ENCODE measurements at regions not wholly inside any gene's neighbourhood (a gene's known extent, or its start where the extent isn't known, plus 50 kb on each side); places are given as distances from the start of the nearest gene placed in this dataset.

DNA sequence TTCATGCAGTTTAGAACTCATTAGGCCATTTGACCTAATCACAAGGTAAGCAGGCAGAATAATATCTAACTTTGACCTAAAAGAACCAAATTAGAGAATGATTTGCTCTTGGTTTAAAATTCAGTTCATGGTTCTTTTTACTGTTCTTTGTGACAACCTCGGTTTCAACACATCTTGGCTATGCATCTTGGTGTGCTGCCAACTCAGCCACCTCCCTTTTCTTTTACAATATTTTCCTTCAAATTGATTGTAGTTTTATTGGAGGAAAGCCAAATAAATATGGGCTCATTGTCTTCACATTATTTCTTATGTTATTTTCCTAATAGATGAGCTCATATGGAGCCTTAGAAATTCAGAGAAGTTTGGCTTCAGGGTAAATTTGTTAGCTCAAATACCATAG is 338.3 kb downstream of the SIPA1L2 start:
- Mint-ChIP-seq H3K4me3 (no peak overlapping the region), H3K9me3 (no peaks in the 10 kb centered on the region), H3K27me3 (no peaks in the 10 kb centered on the region), H3K4me1 (ENCODE audit: unreplicated experiment) (peaks cover 11% of the 10 kb centered on the region), H3K36me3 (no peaks in the 10 kb centered on the region), H3K27ac (peak overlapping the region; percentile 4)
- no peak for TF ChIP-seq CTCF (conservative IDR thresholded peaks at IDR 0.05)
- DNase-seq (ENCODE audit: extremely low spot score, unreplicated experiment): no peak

- H3K27ac Mint-ChIP-seq: peak overlapping the region; percentile 4
- no peak for TF ChIP-seq CTCF (conservative IDR thresholded peaks at IDR 0.05)
- no peak overlapping the region for H3K4me3 Mint-ChIP-seq
- H3K9me3 Mint-ChIP-seq: no peaks in the 10 kb centered on the region
- no peak for DNase-seq (ENCODE audit: extremely low spot score, unreplicated experiment)
- no peaks in the 10 kb centered on the region for H3K36me3 Mint-ChIP-seq
- H3K4me1 Mint-ChIP-seq (ENCODE audit: unreplicated experiment): peaks cover 11% of the 10 kb centered on the region
- H3K27me3 Mint-ChIP-seq: no peaks in the 10 kb centered on the region
Observed at GRCh38 chr1:232291261-232291660, 338.7 kb downstream of the SIPA1L2 start.

- no peak for TF ChIP-seq CTCF (conservative IDR thresholded peaks at IDR 0.05)
- H3K36me3 Mint-ChIP-seq: no peaks in the 10 kb centered on the region
- DNase-seq (ENCODE audit: extremely low spot score, unreplicated experiment): no peak
- no peak overlapping the region for H3K4me3 Mint-ChIP-seq
- H3K27me3 Mint-ChIP-seq: no peaks in the 10 kb centered on the region
- H3K9me3 Mint-ChIP-seq: no peaks in the 10 kb centered on the region
- no peak overlapping the region for H3K27ac Mint-ChIP-seq
- peaks cover 11% of the 10 kb centered on the region for H3K4me1 Mint-ChIP-seq (ENCODE audit: unreplicated experiment)
Observed at GRCh38 chr1:232290570-232290969, 339.4 kb downstream of the SIPA1L2 start.

- Mint-ChIP-seq H3K27me3 (peaks cover 3% of the 10 kb centered on the region), H3K4me1 (ENCODE audit: unreplicated experiment) (peaks cover 13% of the 10 kb centered on the region), H3K36me3 (no peaks in the 10 kb centered on the region), H3K27ac (no peak overlapping the region), H3K4me3 (no peak overlapping the region), H3K9me3 (no peaks in the 10 kb centered on the region)
- DNase-seq (ENCODE audit: extremely low spot score, unreplicated experiment): no peak
- TF ChIP-seq CTCF (conservative IDR thresholded peaks at IDR 0.05): no peak
Observed at GRCh38 chr1:232287676-232288569, 342.0 kb downstream of the SIPA1L2 start.

DNA sequence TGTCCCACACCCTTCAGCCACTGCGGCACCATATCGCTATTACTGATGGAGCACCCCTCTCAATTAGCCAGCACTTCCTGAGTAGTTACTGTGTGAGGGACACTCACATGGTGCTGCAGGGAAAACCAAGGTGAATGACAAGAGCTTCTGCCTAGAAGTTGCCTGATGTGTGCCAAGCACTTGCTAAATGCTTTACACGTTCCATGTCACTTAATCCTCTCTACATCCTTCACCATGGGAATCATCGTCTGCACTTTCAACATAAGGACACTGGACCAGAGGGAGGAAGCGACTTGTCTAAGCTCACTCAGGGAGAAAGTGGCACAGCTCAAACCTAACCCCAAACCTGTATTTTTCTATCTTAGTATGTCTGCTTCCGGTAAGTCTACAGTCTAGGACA is 344.8 kb downstream of the SIPA1L2 start:
- H3K36me3 Mint-ChIP-seq: no peaks in the 10 kb centered on the region

More for the DNA sequence above, 344.8 kb downstream of the SIPA1L2 start:
- no peak for DNase-seq (ENCODE audit: extremely low spot score, unreplicated experiment)
- TF ChIP-seq CTCF (conservative IDR thresholded peaks at IDR 0.05): no peak
- Mint-ChIP-seq H3K9me3 (peaks cover 8% of the 10 kb centered on the region), H3K27ac (no peak overlapping the region), H3K4me1 (ENCODE audit: unreplicated experiment) (peaks cover 19% of the 10 kb centered on the region), H3K4me3 (no peak overlapping the region), H3K27me3 (peaks cover 10% of the 10 kb centered on the region)
